CD14-positive monocyte (primary cell): ENCODE measurements at regions not wholly inside any gene's neighbourhood (a gene's known extent, or its start where the extent isn't known, plus 50 kb on each side); places are given as distances from the start of the nearest gene placed in this dataset.
"Not testable (repeated sequence)": the region's sequence is repeated elsewhere in the genome, so short reads cannot be mapped to it uniquely, and the experiment has no call there.

Experiments
- DNase-seq, 3 donors: peaks; one replicate each; pipeline ENCODE4 v3.0.0-alpha.2; 2011 to 2022
- H2AFZ ChIP-seq: 2 replicates; pipeline ENCODE4 v1.6.0; 2012; ENCODE audit warnings: mild to moderate bottlenecking, low read depth, low read length, inconsistent platforms; ENCODE audit not compliant: insufficient read depth, poor library complexity, severe bottlenecking
- H3K27ac ChIP-seq, 2 donors: 1 replicate in 1 of 2; 2 replicates in 1 of 2; pipeline ENCODE4 v1.5.1; 2012 to 2013; ENCODE audit warnings: low read length in 2 of 2, control low read depth in 1 of 2, inconsistent platforms in 1 of 2, low read depth in 1 of 2, mild to moderate bottlenecking in 1 of 2
- H3K27me3 ChIP-seq, 2 donors: one replicate each; pipeline versions ENCODE4 v1.6.0 to v1.6.1; 2011 to 2013; ENCODE audit warnings: low read length in 2 of 2; ENCODE audit not compliant: control insufficient read depth in 2 of 2, insufficient read depth in 2 of 2
- H3K36me3 ChIP-seq, 2 donors: replicated peaks in 1 of 2; 1 replicate in 1 of 2; 2 replicates in 1 of 2; pipeline versions ENCODE4 v1.5.1 to v1.6.1; 2012 to 2013; ENCODE audit warnings: low read length in 2 of 2, control low read depth in 1 of 2, inconsistent platforms in 1 of 2, mild to moderate bottlenecking in 1 of 2; ENCODE audit not compliant: insufficient read depth in 2 of 2, control insufficient read depth in 1 of 2
- H3K4me1 ChIP-seq, 2 donors: 1 replicate in 1 of 2; 2 replicates in 1 of 2; pipeline versions ENCODE4 v1.5.1 to v1.6.1; 2012 to 2013; ENCODE audit warnings: low read length in 2 of 2, control low read depth in 1 of 2, inconsistent platforms in 1 of 2, mild to moderate bottlenecking in 1 of 2, moderate library complexity in 1 of 2; ENCODE audit not compliant: insufficient read depth in 2 of 2, control insufficient read depth in 1 of 2
- H3K4me2 ChIP-seq: replicated peaks from 2 replicates; pipeline ENCODE3; 2012; ENCODE audit warnings: low read length, moderate library complexity, mild to moderate bottlenecking; ENCODE audit not compliant: poor library complexity, severe bottlenecking; ENCODE audit errors: extremely low read depth
- H3K4me3 ChIP-seq, 3 experiments: fragments of 200-600 bp in 1 of 3; sonication (generic) in 1 of 3; replicated peaks in 1 of 3; 1 replicate in 2 of 3; 2 replicates in 1 of 3; pipeline ENCODE4 v1.5.1; 2011 to 2013; ENCODE audit warnings: low read length in 3 of 3, mild to moderate bottlenecking in 3 of 3, control low read depth in 2 of 3, low read depth in 2 of 3, inconsistent platforms in 1 of 3, moderate library complexity in 1 of 3
- H3K79me2 ChIP-seq: 2 replicates; pipeline ENCODE4 v1.6.0; 2012; ENCODE audit warnings: mild to moderate bottlenecking, control low read depth, inconsistent platforms, low read length, moderate library complexity; ENCODE audit not compliant: insufficient read depth
- H3K9ac ChIP-seq: 2 replicates; pipeline ENCODE4 v1.6.0; 2017; ENCODE audit warnings: low read length, mild to moderate bottlenecking; ENCODE audit not compliant: insufficient read depth, poor library complexity, severe bottlenecking
- H3K9me3 ChIP-seq, 2 donors: replicated peaks in 1 of 2; 1 replicate in 1 of 2; 2 replicates in 1 of 2; pipeline versions ENCODE4 v1.5.1 to v1.6.1; 2012 to 2013; ENCODE audit warnings: low read length in 2 of 2, control low read depth in 1 of 2; ENCODE audit not compliant: control insufficient read depth in 1 of 2, insufficient read depth in 1 of 2
- H4K20me1 ChIP-seq: 2 replicates; pipeline ENCODE4 v1.6.0; 2012; ENCODE audit warnings: mild to moderate bottlenecking, low read length, control low read depth, moderate library complexity; ENCODE audit not compliant: insufficient read depth
- H3K27ac Mint-ChIP-seq, 7 donors: one replicate each; pipeline ENCODE4 v1.8.0; 2020; ENCODE audit warnings: mild to moderate bottlenecking in 7 of 7, mixed read lengths in 7 of 7, moderate library complexity in 6 of 7, inconsistent platforms in 2 of 7
- H3K27me3 Mint-ChIP-seq, 3 donors: one replicate each; pipeline ENCODE4 v1.8.0; 2021 to 2022; ENCODE audit warnings: low read depth in 3 of 3, mild to moderate bottlenecking in 3 of 3, mixed read lengths in 3 of 3, moderate library complexity in 3 of 3, inconsistent platforms in 1 of 3
- H3K36me3 Mint-ChIP-seq, 2 donors: one replicate each; pipeline ENCODE4 v1.8.0; 2020; ENCODE audit warnings: mixed read lengths in 2 of 2, inconsistent platforms in 1 of 2, mild to moderate bottlenecking in 1 of 2
- H3K4me1 Mint-ChIP-seq: one replicate; pipeline ENCODE4 v1.8.0; 2020; ENCODE audit warnings: mild to moderate bottlenecking, mixed read lengths
- H3K4me3 Mint-ChIP-seq, 2 donors: one replicate each; pipeline ENCODE4 v1.8.0; 2020; ENCODE audit warnings: mild to moderate bottlenecking in 2 of 2, mixed read lengths in 2 of 2, moderate library complexity in 1 of 2
- H3K9me3 Mint-ChIP-seq, 7 donors: one replicate each; pipeline ENCODE4 v1.8.0; 2020 to 2022; ENCODE audit warnings: mixed read lengths in 7 of 7, mild to moderate bottlenecking in 6 of 7, moderate library complexity in 6 of 7, inconsistent platforms in 2 of 7
- WGBS: methylation state at CpG from one replicate; pipeline ENCODE4 v1.1.5; 2013; ENCODE audit warnings: missing lambda C conversion rate; ENCODE audit not compliant: insufficient coverage; 5-methylcytosine and 5-hydroxymethylcytosine counted together
- intact Hi-C, 2 donors: fragments of 100-400 bp; cut with micrococcal nuclease; formaldehyde crosslinking; loops; one replicate each; pipeline versions ENCODE4 v1.15.0 to v1.15.1; 2023
- TF ChIP-seq, protein P1 (sequence below): fragments of 200-600 bp; IDR thresholded peaks from one replicate; pipeline ENCODE4 v1.8.0; 2022; ENCODE audit warnings: antibody characterized with exemption, mild to moderate bottlenecking

- Histone ChIP-seq H3K4me1 (no peaks in the 10 kb centered on the region), H3K27me3 (no peaks in the 10 kb centered on the region), H3K9me3 (no peaks in the 10 kb centered on the region), H3K4me2 (no peak overlapping the region), H3K79me2 (no peaks in the 10 kb centered on the region), H2AFZ (no peak overlapping the region), H3K9ac (no peak overlapping the region), H3K27ac (no peak overlapping the region), H3K4me3 (no peak overlapping the region), H3K36me3 (no peaks in the 10 kb centered on the region), H4K20me1 (no peaks in the 10 kb centered on the region)
- Mint-ChIP-seq H3K36me3 (no peaks in the 10 kb centered on the region), H3K4me1 (no peaks in the 10 kb centered on the region), H3K4me3 (no peak overlapping the region), H3K27me3 (no peaks in the 10 kb centered on the region), H3K9me3 (peaks cover 0 to 7% (median 0%) of the 10 kb centered on the region in 7 donors), H3K27ac (no peak overlapping the region)
- TF ChIP-seq, protein P1, sequence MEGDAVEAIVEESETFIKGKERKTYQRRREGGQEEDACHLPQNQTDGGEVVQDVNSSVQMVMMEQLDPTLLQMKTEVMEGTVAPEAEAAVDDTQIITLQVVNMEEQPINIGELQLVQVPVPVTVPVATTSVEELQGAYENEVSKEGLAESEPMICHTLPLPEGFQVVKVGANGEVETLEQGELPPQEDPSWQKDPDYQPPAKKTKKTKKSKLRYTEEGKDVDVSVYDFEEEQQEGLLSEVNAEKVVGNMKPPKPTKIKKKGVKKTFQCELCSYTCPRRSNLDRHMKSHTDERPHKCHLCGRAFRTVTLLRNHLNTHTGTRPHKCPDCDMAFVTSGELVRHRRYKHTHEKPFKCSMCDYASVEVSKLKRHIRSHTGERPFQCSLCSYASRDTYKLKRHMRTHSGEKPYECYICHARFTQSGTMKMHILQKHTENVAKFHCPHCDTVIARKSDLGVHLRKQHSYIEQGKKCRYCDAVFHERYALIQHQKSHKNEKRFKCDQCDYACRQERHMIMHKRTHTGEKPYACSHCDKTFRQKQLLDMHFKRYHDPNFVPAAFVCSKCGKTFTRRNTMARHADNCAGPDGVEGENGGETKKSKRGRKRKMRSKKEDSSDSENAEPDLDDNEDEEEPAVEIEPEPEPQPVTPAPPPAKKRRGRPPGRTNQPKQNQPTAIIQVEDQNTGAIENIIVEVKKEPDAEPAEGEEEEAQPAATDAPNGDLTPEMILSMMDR = no peak
- no peak for DNase-seq
- intact Hi-C loops = no loop called here
- WGBS = 80% methylated on average over 1 of the region's 3 CpGs
These were observed 720.6 kb downstream of the RFPL4B start for GRCh38 chr6:113067612-113068275.

DNA sequence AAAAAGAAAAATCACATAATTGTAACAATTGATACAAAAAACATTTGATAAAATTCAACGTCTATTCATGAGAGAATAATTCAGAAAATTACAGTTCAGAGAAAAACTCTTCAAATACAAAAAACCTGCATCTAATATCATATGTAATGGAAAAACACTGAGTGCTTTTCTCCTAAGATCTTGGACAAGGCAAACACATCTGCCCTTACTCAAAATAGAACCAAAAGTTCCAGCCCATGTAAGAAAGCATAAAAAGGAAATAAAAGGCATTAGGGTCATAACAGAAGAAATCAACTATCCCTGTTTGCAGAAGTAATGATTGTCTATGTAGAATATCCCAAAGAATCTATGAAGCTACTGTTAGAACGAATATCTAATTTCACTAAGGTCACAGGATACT lies 721.4 kb downstream of the RFPL4B start:
- no peak overlapping the region for H3K27ac Mint-ChIP-seq
- Histone ChIP-seq H3K4me2 (no peak overlapping the region), H3K27ac (no peak overlapping the region), H3K9me3 (no peaks in the 10 kb centered on the region), H3K79me2 (no peaks in the 10 kb centered on the region), H3K4me3 (no peak overlapping the region), H3K4me1 (no peaks in the 10 kb centered on the region), H4K20me1 (no peaks in the 10 kb centered on the region), H3K27me3 (no peaks in the 10 kb centered on the region), H3K36me3 (no peaks in the 10 kb centered on the region), H3K9ac (no peak overlapping the region), H2AFZ (no peak overlapping the region)
- DNase-seq = no peak
- no peak overlapping the region for H3K4me3 Mint-ChIP-seq
- no peaks in the 10 kb centered on the region for H3K36me3 Mint-ChIP-seq
- no CpG with 5 or more reads among the region's 2 CpGs for WGBS
- peaks cover 0 to 7% (median 0%) of the 10 kb centered on the region in 7 donors for H3K9me3 Mint-ChIP-seq
- no peaks in the 10 kb centered on the region for H3K27me3 Mint-ChIP-seq
- TF ChIP-seq, protein P1 = no peak
- intact Hi-C loops = no loop called here
- H3K4me1 Mint-ChIP-seq = no peaks in the 10 kb centered on the region

- H3K9ac ChIP-seq, H3K4me1 Mint-ChIP-seq, H3K36me3 Mint-ChIP-seq, H3K9me3 ChIP-seq, H3K4me2 ChIP-seq, H4K20me1 ChIP-seq, DNase-seq, H3K27ac Mint-ChIP-seq, H2AFZ ChIP-seq, H3K27me3 Mint-ChIP-seq, H3K4me3 ChIP-seq, H3K27ac ChIP-seq, H3K4me3 Mint-ChIP-seq, H3K27me3 ChIP-seq, H3K4me1 ChIP-seq, H3K9me3 Mint-ChIP-seq, H3K79me2 ChIP-seq, H3K36me3 ChIP-seq, intact Hi-C loops: not testable (repeated sequence)
- 100% methylated on average over 2 of the region's 3 CpGs for WGBS
These were observed 723.6 kb downstream of the RFPL4B start for GRCh38 chr6:113070681-113071080.
